Breast epithelium (tissue), 4 donors: ENCODE measurements at regions not wholly inside any gene's neighbourhood (a gene's known extent, or its start where the extent isn't known, plus 50 kb on each side); places are given as distances from the start of the nearest gene placed in this dataset.

Experiments used
- DNase-seq, 2 donors: peaks; one replicate each; pipeline ENCODE4 v3.0.0-alpha.2; 2019; ENCODE audit warnings: low spot score in 2 of 2
- H3K27ac ChIP-seq, 2 donors: fragments of 200-600 bp; sonication (generic) in 1 of 2; one replicate each; pipeline ENCODE4 v1.5.1; 2016 to 2019; ENCODE audit warnings: mild to moderate bottlenecking in 1 of 2
- H3K27me3 ChIP-seq, 2 donors: fragments of 200-600 bp; sonication (generic) in 1 of 2; one replicate each; pipeline versions ENCODE4 v1.5.1 to v1.6.0; 2017 to 2019; ENCODE audit warnings: control low read depth in 1 of 2, mild to moderate bottlenecking in 1 of 2
- H3K36me3 ChIP-seq: fragments of 200-600 bp; one replicate; pipeline ENCODE4 v1.5.1; 2019
- H3K4me1 ChIP-seq, 2 donors: fragments of 200-600 bp; sonication (generic); one replicate each; pipeline ENCODE4 v1.5.1; 2016 to 2019; ENCODE audit warnings: control low read depth in 1 of 2
- H3K4me3 ChIP-seq, 3 donors: fragments of 200-600 bp; sonication (generic); 1 replicate in 2 of 3; 2 replicates in 1 of 3; pipeline ENCODE4 v1.5.1; 2016 to 2019; ENCODE audit warnings: mild to moderate bottlenecking in 3 of 3, moderate library complexity in 2 of 3
- H3K9me3 ChIP-seq, 2 donors: fragments of 200-600 bp; sonication (generic) in 1 of 2; one replicate each; pipeline ENCODE4 v1.5.1; 2016 to 2019; ENCODE audit warnings: control low read depth in 1 of 2
- POLR2A ChIP-seq: fragments of 450-650 bp; IDR thresholded peaks from one replicate; pipeline ENCODE4 v1.6.1; 2016; ENCODE audit warnings: antibody characterized with exemption, mild to moderate bottlenecking, moderate library complexity
- POLR2AphosphoS5 ChIP-seq, 3 donors: sonication (generic); formaldehyde crosslinking; IDR thresholded peaks; one replicate each; pipeline ENCODE4 v1.6.1; 2017; ENCODE audit warnings: antibody characterized with exemption in 3 of 3
- intact Hi-C: fragments of 100-400 bp; cut with DNase I; formaldehyde crosslinking; loops from one replicate; pipeline ENCODE4 v1.15.1; 2023; ENCODE audit warnings: low total_unique reads
- TF ChIP-seq, protein P1 (sequence below), 3 donors: fragments of 450-650 bp; IDR thresholded peaks; one replicate each; pipeline ENCODE4 v1.5.1; 2016 to 2017; ENCODE audit warnings: antibody characterized with exemption in 3 of 3, mild to moderate bottlenecking in 3 of 3, moderate library complexity in 3 of 3

DNA sequence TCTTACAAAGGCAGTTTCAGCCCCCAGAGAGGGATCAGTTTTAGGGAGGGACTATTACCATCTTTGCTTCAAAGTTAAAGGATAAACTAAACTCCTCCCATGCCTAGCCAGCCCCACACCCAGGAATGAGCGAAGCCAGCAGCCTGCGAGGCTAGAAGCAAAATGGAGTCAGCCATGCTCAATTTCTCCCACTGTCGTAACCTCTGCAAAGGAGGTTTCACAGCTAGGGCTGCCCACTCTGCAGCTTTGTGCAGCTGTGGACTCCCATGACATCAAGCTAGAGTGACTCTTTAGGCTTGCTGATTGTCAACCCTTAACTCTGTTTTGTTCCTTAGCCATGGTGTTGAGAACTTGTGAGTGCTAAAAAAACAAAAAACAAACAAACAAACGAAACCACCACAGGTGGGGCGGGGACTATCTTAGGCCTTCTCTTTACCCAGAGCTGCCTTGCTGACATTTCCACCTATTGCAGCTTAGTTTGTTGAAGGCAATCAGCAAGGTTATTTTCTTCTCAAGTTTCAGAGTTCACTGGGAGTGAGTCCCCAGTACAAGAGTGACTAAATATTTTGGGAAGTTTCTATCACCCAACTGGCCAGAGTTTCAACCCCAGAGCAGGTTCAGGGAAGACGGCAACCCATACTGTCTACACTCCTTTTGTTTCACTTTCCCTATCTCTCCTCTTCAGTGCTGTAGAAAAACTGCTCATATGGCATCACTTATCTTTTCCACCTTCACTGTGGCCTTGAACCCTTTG is 592.1 kb downstream of the XIRP2 start:
- Histone ChIP-seq H3K9me3 (no peaks in the 10 kb centered on the region), H3K27me3 (no peaks in the 10 kb centered on the region), H3K4me1 (no peaks in the 10 kb centered on the region), H3K36me3 (no peaks in the 10 kb centered on the region), H3K4me3 (no peak overlapping the region), H3K27ac (no peak overlapping the region)
- TF ChIP-seq POLR2A (no peak), POLR2AphosphoS5 (IDR thresholded peaks at IDR 0.05) (no peak)
- DNase-seq = no peak
- intact Hi-C loops = no loop called here

DNA sequence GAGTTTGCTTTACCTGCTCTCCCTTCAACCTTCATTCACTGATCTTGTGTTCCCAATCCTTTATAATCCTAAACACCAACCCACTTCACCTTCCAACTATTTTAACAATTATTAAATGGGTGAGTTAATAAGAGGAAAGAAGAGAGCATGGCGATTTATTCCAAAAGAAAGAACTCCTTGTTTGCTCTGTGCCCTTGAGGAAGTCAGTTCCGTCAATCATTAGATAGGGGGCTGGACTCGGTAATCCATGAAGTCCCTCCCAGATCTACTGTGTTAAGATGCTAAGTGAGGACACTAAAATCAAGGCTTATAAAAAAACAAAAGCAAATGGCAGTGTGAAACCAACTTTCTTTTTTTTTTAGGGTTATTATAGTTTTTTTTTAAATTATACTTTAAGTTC is 589.9 kb downstream of the XIRP2 start:
- intact Hi-C loops = no loop called here
- Histone ChIP-seq H3K27ac (no peak overlapping the region), H3K36me3 (no peaks in the 10 kb centered on the region), H3K27me3 (no peaks in the 10 kb centered on the region), H3K4me1 (no peaks in the 10 kb centered on the region), H3K9me3 (no peaks in the 10 kb centered on the region), H3K4me3 (no peak overlapping the region)
- no peak for DNase-seq
- TF ChIP-seq POLR2AphosphoS5 (IDR thresholded peaks at IDR 0.05) = no peak
- TF ChIP-seq, protein P1, sequence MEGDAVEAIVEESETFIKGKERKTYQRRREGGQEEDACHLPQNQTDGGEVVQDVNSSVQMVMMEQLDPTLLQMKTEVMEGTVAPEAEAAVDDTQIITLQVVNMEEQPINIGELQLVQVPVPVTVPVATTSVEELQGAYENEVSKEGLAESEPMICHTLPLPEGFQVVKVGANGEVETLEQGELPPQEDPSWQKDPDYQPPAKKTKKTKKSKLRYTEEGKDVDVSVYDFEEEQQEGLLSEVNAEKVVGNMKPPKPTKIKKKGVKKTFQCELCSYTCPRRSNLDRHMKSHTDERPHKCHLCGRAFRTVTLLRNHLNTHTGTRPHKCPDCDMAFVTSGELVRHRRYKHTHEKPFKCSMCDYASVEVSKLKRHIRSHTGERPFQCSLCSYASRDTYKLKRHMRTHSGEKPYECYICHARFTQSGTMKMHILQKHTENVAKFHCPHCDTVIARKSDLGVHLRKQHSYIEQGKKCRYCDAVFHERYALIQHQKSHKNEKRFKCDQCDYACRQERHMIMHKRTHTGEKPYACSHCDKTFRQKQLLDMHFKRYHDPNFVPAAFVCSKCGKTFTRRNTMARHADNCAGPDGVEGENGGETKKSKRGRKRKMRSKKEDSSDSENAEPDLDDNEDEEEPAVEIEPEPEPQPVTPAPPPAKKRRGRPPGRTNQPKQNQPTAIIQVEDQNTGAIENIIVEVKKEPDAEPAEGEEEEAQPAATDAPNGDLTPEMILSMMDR (IDR thresholded peaks at IDR 0.05) = no peak
- TF ChIP-seq POLR2A = no peak

DNA sequence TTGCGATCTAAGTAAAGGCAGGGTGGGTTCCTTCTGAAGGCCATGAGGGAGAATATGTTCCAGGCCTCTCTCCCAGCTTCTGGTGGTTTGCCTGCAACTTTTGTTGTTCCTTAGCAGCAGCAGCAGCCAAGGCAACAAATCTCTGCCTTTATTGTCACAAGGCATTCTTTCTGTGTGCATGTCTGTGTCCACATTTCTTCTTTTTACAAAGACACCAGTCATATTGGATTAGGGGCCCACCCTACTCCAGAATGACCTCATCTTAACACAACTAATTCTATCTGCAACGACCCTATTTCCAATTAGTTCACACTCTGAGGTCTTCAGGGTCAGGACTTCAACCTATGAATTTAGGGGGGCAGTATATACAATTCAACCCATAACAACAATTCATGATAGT is 587.5 kb downstream of the XIRP2 start:
- H3K4me3 ChIP-seq = no peak overlapping the region
- no peak overlapping the region for H3K27ac ChIP-seq
- intact Hi-C loops = no loop called here
- H3K9me3 ChIP-seq = no peaks in the 10 kb centered on the region
- DNase-seq = no peak
- H3K36me3 ChIP-seq = no peaks in the 10 kb centered on the region
- no peaks in the 10 kb centered on the region for H3K4me1 ChIP-seq
- TF ChIP-seq POLR2A (no peak), POLR2AphosphoS5 (IDR thresholded peaks at IDR 0.05) (no peak)
- TF ChIP-seq, protein P1 (IDR thresholded peaks at IDR 0.05) = no peak
- no peaks in the 10 kb centered on the region for H3K27me3 ChIP-seq

DNA sequence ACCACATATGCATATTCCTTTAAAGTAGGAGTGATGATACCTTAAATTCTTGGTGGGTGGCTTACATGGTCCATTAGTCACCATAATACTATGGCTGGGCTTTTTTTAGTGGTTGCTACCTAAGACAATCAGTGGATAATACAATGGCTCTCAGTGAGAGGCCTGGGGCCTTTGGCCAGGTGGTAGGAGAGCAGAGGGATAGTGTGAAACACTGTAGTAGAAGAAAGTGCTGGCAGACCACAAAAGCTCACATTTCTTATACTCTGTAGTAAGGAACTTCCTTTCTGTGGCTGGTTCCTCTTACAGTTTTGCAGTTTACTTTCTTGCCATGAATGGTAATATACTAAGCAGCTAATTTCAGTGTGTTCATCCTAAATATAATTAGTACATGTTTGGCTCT is 583.5 kb downstream of the XIRP2 start:
- Histone ChIP-seq H3K27me3 (no peaks in the 10 kb centered on the region), H3K9me3 (no peaks in the 10 kb centered on the region), H3K4me3 (no peak overlapping the region), H3K27ac (no peak overlapping the region), H3K36me3 (no peaks in the 10 kb centered on the region), H3K4me1 (no peaks in the 10 kb centered on the region)
- intact Hi-C loops = no loop called here
- DNase-seq = no peak
- no peak for TF ChIP-seq POLR2AphosphoS5 (IDR thresholded peaks at IDR 0.05)
- TF ChIP-seq, protein P1 (IDR thresholded peaks at IDR 0.05) = no peak
- TF ChIP-seq POLR2A = no peak

DNA sequence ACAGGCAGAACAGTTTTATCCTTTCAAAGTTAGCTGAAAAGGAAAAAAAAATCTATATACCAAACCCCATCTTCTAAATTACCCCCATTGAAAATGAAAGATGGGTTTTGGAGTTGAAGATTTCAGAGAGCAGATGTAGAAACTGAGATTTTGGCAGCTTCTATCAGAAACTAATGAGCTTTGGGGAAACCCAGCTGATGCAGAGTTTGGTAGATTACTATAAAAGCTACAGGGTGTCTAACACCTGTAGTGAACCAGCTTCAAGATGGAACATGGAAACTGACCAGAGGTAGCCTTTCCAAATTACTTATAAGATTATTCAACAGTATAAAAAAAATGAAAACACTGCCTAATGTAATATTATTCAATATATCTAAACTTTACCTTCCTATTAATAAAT is 583.1 kb downstream of the XIRP2 start:
- Histone ChIP-seq H3K4me1 (no peaks in the 10 kb centered on the region), H3K27me3 (no peaks in the 10 kb centered on the region), H3K27ac (no peak overlapping the region), H3K4me3 (no peak overlapping the region), H3K9me3 (no peaks in the 10 kb centered on the region), H3K36me3 (no peaks in the 10 kb centered on the region)
- no peak for TF ChIP-seq POLR2AphosphoS5 (IDR thresholded peaks at IDR 0.05)
- TF ChIP-seq, protein P1 (IDR thresholded peaks at IDR 0.05) = no peak
- TF ChIP-seq POLR2A = no peak
- no peak for DNase-seq
- intact Hi-C loops = no loop called here
